HG02623 (cell line): ENCODE measurements at regions not wholly inside any gene's neighbourhood (a gene's known extent, or its start where the extent isn't known, plus 50 kb on each side); places are given as distances from the start of the nearest gene placed in this dataset.
"Not testable (repeated sequence)": the region's sequence is repeated elsewhere in the genome, so short reads cannot be mapped to it uniquely, and the experiment has no call there.

Experiments
- ATAC-seq: cut with Tn5 transposase; IDR thresholded peaks from one replicate; pipeline ENCODE4 v1.9.1; 2021; ENCODE audit warnings: moderate library complexity; ENCODE audit not compliant: unreplicated experiment

DNA sequence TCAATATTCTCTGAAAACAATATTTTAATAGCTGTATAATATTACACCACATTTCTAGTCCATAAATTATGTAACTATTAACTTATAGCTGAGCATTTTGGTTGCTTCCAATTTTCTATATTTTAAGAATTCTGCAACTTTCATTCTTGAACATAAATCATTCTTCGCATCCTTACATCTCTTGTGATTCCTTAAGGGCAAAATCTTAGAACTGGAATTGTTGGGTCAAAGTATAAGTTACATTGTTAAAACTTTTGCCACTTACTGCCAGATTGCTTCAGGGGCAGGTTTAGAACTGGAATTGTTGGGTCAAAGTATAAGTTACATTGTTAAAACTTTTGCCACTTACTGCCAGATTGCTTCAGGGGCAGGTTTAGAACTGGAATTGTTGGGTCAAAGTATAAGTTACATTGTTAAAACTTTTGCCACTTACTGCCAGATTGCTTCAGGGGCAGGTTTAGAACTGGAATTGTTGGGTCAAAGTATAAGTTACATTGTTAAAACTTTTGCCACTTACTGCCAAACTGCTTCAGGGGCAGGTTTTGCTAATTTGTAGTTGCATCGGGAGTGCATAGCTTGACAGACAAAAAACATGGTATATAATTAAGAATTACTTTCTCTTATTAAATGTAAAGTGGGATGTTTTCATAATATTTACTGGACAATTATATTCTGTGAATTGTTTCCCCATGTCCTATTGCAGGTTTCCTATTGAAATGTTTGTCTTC lies 179.9 kb upstream of the OR13F1 start:
- not testable (repeated sequence) for ATAC-seq

DNA sequence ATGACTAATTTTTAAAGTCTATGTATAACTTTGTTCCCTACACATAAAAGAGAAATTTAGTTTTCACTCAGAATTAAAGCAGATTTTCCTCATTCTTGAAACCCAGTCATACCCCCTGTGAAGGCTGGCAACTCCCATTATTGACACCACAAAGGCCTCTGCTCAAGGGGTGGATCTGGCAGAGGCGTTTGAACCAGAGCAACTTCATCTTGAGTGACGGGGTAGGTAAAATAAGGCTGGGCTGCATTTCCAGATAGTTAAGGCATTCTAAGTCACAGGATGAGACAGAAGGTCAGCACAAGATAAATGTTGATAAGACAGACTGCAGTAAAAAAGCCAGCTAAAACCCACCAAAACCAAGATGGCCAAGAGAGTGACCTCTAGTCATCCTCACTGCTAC lies 177.2 kb upstream of the OR13F1 start:
- ATAC-seq, result no peak

GRCh38 chr9:104329245-104329644 lies 174.8 kb upstream of the OR13F1 start:
- no peak for ATAC-seq

DNA sequence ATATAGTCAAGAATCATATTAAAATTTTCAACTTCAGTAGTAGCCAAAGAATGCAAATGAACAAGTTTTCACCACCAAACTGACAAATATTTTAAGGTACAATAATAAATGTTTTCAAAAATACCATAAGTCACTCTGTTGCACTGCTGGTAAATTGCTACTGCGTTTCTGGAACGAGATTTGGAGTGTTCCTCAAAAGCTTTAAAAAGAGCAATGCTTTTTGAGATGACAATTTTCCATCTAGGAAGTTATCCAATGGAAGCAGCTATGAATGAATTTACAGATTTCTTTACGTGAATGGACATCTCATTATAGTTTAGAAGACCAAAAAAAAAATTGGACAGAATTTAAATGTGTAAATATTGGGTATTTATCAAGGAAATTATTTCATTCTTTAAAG lies 173.2 kb upstream of the OR13F1 start:
- no peak for ATAC-seq

DNA sequence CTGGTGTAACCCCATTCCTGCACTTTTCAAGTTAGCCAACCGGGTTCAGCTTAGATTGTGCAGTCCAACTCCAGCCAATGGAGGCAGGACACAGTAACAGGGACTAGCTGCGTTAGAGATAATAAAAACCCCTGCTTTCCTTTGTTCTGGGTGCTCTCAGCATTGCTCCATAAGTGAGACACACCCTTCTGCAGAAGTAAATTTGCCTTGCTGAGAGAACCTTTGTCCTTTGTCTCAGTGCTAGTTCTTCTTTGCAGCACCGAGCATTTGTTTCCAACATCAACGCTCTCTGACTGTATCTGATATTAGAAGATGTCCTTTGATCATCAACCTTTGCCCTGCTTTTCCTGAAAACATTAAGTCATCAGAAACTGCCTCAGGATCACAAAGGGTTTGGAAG lies 169.5 kb upstream of the OR13F1 start:
- ATAC-seq, result no peak

DNA sequence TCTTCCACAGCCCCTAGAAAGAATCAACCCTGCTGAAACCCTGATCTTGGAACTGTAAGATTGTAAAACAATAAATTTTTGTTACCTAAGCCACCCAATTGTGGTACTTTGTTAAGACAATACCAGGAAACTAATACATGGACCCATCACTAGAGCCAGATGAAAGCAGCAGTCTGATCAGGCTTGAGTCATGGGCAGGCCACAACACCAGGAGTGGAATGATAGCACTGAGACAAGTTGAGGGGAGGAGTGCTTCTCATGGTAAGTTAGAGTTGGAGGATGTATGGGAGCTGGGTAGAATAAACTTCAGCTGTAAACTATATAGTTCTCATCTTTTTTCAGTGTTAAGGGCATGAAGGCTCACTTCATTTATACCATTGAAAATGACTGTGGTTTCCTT lies 164.4 kb upstream of the OR13F1 start:
- ATAC-seq, result no peak

DNA sequence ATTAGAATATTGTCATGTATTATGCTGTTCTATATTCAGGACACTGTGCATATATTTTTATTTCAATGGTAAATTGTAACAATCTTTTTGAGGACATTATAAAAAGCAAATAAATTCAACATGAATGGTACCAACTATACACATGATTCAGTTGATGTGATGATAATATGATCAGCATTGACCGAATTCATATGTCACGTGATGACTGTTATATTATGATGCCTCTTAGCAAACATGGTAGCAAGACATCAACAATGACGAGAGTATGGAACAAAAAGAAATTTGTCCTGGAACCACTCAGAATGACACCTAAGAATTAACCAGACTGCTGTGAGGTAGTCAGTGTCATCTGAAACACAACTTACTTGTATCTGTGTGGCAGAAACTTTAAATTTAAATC lies 161.5 kb upstream of the OR13F1 start:
- ATAC-seq, result no peak

DNA sequence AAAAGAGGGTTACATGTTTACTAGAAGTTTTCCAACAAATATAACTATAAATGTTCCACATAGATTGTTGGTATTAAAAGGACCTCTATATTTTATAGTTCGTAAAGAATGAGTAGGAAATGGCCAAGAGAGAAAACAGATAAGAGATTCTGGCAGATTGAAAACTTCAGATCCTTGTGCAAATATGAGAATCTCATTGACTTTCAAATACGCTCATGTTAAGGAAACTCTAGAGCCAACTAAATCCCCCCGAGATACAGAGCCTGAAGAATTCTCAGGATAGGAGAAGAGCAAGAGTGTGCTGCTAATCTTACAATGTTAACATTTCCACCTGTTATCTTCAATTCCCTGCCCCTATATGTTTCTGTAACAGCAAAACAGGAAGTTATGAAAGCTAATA lies 159.0 kb upstream of the OR13F1 start:
- no peak for ATAC-seq

GRCh38 chr9:104350541-104350940 lies 153.5 kb upstream of the OR13F1 start:
- no peak for ATAC-seq

DNA sequence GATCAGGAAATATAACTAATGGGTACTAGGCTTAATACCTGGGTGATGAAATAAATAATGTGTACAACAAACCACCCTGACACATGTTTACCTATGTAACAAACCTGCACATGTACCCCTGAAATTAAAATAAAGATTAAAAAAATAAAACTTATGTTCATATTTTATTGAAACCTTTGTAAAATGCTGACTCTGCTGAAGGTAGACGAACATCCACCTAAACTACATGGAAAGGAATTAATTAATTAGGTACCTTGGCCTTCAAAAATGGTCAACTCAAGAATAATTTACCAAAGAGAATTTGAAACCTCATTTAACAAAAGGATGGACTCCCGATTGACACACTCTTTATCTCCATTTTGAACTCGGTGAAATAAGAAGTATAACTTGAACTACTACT lies 152.3 kb upstream of the OR13F1 start:
- ATAC-seq, result no peak

DNA sequence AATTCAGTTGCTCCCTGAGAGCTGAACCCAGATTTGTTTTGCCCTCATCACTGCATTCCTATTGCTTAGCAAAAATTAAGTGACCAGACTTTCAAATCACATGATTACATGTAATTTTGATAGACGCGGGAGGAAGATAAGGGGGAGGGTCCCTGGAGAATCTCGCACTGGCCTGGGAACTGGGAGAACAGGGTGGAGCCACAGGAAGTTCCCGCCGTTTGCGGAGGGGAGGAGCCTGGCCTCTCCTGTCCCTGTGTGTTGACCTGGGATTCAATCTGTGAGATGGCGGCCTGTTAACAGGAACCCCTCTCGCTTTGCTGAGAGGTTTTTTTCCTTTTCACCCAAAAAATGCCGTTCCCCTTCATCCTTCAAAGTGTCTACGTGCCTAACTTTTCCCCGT lies 142.9 kb upstream of the OR13F1 start:
- no peak for ATAC-seq

GRCh38 chr9:104362912-104363472 lies 141.1 kb upstream of the OR13F1 start:
- no peak for ATAC-seq

GRCh38 chr9:104367507-104367906 lies 136.6 kb upstream of the OR13F1 start:
- no peak for ATAC-seq

GRCh38 chr9:104368318-104368717 lies 135.7 kb upstream of the OR13F1 start:
- ATAC-seq, result not testable (repeated sequence)

DNA sequence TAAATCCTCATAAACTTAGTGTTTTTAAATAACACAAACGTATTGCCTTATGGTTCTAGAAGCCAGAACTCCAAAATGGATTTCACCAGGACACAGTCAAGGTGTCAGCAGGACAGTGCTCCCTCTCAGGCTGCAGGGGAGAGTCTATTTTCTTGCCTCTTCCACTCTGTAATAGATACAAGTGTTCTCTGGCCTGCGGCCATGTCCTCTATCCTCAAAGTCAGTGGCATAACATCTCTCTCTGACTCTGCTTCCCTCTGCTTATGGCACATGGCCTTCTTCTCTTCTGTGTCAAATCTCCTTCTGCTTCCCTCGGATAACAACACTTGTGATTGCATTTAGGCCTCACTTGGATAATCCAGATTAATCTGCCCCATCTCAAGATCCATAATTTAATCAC lies 129.4 kb upstream of the OR13F1 start:
- no peak for ATAC-seq

GRCh38 chr9:104386013-104386412 lies 118.0 kb upstream of the OR13F1 start:
- ATAC-seq, result no peak

DNA sequence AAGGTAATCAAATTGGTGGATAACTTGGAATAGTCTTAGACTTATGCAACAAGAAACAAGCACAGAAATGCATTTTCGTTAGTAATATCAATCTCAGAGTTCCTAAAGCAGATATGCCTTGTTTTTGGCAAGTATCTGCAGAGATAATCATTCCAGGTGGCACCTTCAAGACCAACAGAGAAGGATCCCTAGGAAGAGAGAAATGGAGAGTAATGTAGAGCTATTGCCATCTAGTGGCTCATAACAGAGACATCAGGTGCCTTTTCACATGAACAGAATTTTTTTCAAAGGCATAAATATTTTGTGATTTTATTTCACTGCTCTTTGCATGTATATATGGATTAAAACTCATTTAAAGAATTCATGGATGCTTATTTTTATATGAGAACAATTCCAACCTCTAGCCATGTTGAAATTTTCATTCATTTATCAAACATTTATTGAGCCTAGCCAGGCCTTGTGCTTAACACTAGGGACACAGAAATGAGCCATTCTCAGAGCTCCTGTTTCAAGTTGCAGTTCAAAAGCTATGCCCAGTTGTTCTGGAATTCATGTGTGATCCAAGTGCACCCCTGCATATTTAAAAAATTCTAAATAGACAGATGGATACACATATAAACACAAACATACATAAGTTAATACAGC lies 117.5 kb upstream of the OR13F1 start:
- ATAC-seq, result peak; percentile 69

- ATAC-seq, result no peak
These were observed 116.0 kb upstream of the OR13F1 start for GRCh38 chr9:104388071-104388470.

- no peak for ATAC-seq
These were observed 114.7 kb upstream of the OR13F1 start for GRCh38 chr9:104389341-104389740.

GRCh38 chr9:104394901-104395300 lies 109.2 kb upstream of the OR13F1 start:
- not testable (repeated sequence) for ATAC-seq

GRCh38 chr9:104412238-104412637 lies 91.8 kb upstream of the OR13F1 start:
- no peak for ATAC-seq

- ATAC-seq, result no peak
These were observed 87.6 kb upstream of the OR13F1 start for GRCh38 chr9:104416470-104416869.
